G401 (cell line): ENCODE measurements at regions not wholly inside any gene's neighbourhood (a gene's known extent, or its start where the extent isn't known, plus 50 kb on each side); places are given as distances from the start of the nearest gene placed in this dataset.

Source experiments
- DNase-seq: peaks from one replicate; pipeline ENCODE4 v3.0.0-alpha.2; 2015; ENCODE audit warnings: low spot score
- in situ Hi-C: cut with HindIII; loops from 2 replicates; pipeline ENCODE4 v1.10.0; 2016; ENCODE audit warnings: low sequenced_read_pairs, mixed read lengths

DNA sequence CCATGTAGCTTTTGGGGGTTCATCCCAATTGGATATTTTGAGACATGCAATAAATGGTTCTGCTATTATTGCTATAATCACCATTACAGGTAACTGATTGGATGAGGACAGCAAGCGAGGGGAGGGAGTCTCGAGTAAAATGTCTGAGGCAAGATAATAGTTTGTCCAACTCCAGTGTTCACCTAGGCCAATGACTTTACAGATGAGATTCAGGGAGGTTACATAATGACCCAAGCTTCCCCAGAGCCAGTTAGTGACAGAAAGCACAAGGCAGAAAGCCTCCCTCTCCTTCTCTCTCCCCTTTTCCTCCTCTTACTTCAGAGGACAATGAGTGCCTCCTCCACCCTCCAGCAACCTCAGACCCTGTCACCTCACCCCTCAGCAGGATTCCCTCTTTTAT is 98.4 kb upstream of the GLS start:
- no peak for DNase-seq
- in situ Hi-C loops: no loop called here

DNA sequence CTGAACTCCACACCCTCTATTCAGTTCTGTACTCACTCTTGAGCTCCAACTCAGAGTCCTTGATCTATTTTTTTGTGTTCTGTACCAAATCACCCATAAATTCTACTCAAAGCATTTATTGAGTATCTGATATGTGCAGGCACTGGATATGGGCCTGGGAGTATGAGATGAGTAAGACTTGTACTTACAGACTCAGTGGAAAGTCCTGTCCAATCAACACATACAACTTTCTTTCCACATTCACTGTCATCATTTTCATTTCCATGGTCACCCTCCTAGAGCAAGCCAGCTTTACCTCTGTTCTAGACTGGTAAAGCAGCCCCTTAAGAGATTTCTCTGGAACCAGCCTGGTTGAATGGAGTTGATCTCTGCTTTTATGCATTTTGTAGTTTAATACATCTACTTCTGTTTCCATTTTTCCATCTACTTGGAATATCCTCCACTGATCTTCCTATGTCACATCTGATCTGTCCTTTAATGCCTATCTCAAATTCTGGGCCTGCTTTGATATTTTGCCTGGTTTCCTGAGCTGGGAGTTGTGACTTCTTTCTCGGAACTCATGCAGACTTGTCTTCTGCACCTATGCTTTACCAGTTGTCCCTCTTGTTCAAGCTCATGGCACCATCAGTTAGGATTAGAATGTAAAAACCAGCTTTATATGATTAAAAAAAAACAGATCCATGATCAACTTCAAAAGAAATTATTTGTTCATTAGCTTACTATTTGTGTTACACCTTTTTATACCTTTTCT is 96.9 kb upstream of the GLS start:
- in situ Hi-C loops: no loop called here
- DNase-seq: no peak

DNA sequence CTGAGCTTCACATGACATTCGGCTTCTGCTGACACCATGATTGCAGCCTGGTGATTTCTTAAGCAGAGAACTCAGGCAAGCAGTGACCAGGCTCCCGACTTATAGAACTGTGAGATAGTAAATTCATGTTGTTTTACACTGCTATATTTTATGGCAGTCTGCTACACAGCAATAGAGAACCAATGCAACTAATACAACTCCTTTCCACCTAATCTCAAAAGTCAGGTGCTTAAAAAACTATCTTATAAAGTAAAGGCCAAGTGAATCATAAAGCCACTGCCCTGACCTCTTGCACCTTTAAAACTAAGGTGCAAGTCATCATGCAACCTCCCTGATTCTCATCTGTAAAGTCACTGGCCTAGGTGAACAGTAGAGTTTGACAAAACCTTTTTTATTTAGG is 95.3 kb upstream of the GLS start:
- no peak for DNase-seq
- in situ Hi-C loops: no loop called here

DNA sequence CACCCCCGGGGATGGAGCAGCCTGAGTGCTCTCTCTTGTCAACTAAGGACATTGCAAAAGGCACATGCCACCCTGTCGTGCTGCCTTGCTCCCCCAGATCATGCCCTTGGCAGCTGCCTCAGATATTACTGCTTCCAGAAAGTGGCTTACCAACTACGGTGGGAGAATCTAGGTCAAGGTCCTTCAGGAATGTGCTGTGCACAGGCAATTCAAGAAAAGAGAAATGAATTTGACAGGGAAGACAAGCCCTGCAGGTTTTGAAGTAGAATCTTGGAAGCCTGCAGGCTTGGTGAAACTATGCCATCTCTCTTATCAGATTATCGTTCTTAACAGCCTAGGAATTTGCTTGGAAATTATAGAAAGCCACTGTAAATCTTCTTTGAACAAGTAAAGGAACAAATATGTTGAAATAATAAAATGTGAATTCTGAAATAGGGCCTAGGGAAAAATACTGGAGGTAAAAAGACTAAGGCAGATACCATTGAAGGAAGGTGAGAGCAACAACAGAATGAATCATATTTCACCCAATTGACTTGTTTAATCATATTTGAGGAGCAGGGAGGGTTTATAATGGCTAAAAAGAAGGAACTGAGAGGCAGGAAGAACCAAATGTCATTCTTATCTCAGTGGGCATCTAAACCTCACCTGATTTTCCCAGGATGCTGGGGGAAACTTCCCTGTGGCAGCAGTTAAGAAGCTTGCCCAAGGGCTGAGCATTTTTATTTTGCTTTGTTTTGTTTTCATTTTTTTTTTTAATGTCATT is 94.0 kb upstream of the GLS start:
- DNase-seq: peak; percentile 66
- in situ Hi-C loops: no loop called here

DNA sequence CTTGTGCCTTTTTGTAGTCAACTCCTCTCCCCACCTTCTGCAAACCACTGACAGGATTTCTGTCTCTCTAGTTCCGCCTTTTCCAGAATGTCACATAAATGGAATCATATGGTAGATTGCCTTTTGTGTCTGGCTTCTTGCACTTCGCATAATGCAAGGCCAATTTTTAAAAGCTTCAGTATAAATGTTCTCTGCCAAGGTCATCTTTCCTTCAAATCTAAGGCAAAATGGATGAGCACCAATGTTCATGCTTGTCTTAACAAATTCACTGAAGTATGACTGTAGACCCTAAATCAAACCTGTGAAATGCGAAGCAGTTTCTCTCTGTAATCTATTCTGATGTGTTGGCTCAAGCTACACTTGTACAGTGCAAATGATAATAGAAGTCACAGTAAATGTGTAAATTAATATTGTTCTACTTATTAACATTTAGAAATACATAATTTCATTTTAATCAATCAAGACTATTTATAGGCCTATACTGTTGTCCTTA is 92.8 kb upstream of the GLS start:
- in situ Hi-C loops: no loop called here
- DNase-seq: no peak

DNA sequence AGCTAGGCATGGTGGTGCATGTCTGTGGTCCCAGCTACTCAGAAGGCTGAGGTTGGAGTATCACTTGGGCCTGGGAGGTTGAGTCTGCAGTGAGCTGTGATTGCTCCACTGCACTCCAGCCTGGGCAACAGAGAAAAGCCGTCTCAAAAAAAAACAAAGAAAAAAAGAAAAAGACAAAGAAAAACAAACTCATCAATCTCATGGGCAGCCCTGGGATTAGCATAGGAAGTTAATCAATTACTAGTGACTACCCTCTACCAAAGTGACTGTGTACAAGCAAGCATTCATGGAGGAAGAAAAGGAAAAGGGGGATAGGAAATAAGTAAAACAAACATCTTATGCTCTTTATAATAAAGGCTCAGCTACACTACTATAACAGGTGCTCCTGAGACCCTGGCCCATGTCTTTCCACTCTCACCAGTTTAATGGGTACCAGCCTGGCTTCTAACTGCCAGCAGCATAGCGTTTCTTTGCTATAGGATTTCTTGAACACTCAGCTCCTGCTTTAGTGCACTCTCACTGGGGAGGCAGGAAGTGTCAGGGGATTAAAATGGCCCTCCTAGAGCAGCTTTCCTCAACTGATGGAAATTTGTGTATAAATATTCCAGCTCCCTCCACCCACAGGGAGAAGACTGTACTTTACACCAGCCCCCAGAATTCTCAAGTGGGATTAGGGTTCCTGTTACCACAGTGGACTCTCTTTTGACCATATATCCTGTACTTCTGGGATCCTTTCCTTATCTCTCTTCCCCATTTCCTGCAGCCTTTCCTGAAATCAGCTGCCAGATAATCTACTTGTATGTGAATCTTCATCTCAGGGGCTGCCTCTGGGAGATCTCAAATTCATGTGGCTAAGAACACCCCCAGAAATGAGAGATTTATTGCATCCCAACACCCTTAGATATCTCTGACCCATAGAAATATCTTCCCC is 91.3 kb upstream of the GLS start:
- DNase-seq: no peak
- in situ Hi-C loops: no loop called here

DNA sequence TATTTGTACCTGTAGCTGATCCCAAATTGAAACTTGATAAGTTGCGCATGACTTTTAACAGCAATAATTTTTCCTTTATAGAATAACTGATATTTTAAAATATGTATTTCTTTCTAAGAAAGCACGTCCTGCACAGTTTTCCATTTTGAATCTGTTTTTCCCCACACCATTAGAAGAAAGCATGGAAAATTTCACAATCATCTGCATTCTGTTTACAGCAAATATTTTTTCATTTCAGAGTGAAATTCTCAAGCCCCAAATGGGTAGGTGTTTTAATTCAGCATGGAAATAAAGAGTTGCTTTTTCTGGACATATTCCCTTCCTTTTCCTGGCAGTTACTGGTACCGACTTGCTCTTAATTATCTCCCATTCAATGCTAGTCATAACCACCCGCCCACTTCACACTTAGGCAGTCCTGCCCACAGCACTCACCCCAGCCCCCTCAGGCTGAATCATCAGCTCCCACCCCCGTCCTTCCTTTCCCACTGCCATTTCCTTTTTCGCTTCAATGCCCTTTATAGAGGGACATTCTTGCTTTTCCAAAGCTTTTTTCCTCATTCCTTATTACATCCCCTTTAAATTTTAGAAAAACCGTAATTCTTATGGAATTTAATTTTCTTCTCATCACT is 89.2 kb upstream of the GLS start:
- DNase-seq: no peak
- in situ Hi-C loops: no loop called here

DNA sequence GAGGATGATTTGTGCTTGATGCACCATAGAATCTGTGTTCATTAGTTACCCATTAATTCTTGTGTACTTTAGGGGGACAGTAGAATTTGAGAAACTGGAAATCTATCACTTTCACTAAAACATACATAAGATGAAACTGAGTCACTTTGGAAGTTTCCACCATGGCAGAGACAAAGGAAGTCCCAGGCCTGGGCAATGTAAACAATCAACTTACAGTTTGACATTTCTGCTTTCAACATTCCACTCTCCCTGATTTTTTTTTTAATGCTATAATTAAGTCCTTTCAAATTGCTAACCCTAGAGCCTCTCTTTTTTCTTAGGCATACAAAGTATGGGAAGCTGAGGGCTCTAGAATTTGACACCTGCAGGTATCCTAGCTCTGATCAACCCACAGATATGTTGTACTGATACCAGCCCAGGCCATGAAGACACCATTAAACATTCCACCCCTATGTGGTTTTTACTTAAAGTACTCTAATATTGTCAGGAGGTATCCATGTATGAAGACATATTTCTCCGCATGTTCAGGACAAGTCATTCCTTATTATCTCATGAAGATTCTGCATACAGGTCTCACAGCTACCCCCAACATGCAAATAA is 88.5 kb upstream of the GLS start:
- no peak for DNase-seq
- in situ Hi-C loops: no loop called here

DNA sequence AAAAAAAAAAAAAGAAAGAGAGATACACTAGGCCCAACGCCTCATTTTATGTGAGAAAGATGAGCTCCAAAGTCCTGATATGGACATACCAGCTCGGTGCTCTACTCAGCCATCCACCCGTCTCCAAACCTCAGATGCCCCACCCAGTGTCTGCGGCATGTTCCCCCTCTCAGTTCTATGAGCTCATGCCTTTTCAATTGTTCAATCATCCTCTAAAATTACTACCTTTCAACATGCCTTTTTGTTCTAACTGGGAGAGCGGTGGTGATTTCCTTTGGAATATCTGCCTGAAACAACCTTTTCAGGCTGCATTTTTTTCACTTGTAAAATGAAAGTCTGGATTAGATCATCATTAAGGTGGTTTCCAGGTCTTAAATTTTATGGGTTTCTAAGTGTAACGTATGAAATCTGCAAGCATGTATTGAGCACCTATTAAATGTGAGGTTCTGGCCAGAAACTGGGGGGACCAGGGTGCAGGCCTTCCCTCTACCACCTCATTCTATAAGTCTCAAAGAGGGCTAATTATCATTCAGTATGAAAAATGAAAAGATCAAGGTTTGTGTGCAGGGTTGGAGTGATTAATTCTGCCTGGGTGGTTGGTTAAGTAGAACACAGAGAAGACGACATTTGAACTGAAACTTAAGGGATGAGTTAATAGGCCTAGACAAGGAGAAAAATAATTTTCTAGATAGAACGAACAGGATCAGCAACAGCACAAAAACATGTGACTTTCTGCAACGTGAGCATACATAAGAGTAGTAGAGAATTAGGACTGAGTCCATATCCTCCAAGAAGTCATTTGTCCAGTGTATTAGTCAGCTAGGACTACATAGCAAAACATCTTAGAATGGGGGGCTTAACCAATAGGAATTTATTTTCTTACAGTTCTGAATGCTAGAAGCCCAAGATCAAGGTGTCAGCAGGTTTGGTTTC is 87.4 kb upstream of the GLS start:
- in situ Hi-C loops: no loop called here
- DNase-seq: no peak

DNA sequence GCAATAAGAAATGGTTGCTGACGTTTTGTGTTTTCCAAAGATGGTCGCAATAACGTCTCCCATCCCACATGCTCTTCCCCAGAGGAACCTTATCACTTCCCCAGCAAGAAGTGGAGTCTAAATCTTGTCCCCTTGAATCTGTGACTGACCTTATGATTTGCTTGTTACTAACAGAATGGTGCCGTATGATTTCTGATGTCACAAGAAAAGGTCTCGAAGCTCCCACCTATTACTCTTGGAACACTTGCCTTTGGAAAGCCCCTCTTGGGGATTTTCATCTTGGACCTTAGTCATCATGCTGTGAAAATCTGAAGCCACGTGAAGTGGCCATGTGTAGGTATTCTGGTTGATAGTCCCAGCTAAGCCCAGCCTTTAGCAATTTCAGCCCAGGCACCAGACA is 86.2 kb upstream of the GLS start:
- in situ Hi-C loops: no loop called here
- no peak for DNase-seq

DNA sequence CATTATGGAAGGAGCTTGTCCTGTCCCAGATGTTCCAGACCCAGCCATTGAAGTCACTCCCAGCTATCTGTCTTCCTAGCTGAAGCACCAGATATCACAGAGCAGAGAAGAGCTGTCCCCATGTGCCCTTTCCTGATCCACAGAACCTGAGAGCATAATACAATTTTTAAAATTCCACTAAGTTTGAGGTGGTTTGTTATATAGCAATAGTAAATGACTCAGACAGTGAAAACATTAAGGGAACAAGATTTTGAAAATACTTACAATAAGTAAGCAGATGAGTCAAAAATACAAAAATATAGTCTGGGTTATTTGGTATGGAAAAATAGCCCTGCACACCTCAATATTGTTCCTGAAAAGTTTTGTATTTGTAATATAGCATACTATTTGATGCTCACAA is 85.8 kb upstream of the GLS start:
- no peak for DNase-seq
- in situ Hi-C loops: no loop called here

DNA sequence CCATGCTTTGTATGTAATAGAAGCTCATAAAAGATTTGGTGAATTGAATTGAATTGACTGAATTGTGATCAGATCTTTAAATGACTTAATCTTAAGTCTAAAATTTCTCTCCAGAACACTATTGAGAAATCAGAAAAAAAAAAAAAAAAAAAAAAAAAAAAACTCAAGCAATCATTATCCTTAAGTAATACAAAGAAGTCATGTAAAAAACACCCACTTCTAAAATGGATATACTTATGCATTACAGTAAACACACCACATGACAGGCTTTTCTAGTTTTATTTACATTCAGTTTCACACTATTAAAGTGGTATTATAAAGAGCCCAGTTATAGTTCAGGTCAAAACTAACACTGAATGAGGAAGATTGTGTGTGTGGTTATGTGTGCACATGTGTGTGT is 84.9 kb upstream of the GLS start:
- in situ Hi-C loops: no loop called here

DNA sequence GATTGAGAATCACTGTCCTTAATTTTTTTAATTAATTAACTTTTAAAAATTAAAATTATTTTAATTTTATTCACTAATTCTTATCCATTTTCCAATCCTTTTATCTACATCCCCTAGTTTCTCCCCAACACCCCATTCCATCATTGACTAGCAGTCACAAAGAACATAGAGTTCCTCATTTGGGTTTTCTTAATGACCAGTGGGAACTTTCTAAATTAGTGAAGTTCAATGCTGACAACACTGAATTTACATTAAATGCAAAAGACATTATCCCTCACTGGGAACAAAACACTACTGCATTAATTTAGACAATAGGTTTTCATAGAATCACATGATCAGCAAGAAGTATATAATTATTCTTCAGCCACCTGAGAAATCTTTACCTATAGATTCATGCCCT is 80.6 kb upstream of the GLS start:
- in situ Hi-C loops: no loop called here
- no peak for DNase-seq

More for the DNA sequence above, 84.9 kb upstream of the GLS start:
- DNase-seq: no peak

DNA sequence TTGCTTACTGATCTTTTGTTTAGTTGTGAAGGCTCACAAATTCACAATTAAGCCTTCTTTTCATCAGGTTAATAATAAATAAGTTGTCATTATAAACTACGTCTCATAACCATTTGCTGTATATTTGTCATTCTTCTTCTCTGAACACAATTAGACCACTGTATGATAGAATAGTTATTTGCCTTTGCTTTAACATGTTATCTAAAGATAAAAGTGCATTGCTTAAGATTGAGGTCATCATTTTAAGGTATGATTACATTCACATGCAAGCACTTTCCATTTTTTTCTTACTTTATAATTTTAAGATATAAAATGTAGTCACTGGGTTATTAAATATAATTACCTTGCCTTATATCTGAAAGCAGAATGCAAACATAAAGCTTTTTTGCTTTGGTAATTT is 80.1 kb upstream of the GLS start:
- in situ Hi-C loops: no loop called here
- DNase-seq: no peak

DNA sequence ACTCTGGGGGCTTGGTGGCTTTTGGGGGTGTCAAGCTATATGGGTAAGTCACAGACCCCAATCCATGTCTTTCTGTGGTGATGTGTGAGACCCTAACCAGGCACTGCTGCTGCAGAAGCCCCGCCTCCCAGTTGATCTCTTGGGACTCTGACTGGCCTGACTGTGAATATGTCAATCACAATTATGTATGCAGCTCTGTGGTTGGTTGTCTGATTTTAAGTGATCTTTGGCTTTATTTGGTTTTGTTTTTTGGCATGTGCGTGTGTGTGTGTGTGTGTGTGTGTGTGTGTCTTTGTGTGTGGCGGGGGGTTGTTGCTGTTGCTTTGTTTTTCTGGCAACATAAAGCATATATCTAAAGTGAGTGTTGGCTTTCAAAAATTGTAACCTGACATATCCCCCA is 78.5 kb upstream of the GLS start:
- no peak for DNase-seq

DNA sequence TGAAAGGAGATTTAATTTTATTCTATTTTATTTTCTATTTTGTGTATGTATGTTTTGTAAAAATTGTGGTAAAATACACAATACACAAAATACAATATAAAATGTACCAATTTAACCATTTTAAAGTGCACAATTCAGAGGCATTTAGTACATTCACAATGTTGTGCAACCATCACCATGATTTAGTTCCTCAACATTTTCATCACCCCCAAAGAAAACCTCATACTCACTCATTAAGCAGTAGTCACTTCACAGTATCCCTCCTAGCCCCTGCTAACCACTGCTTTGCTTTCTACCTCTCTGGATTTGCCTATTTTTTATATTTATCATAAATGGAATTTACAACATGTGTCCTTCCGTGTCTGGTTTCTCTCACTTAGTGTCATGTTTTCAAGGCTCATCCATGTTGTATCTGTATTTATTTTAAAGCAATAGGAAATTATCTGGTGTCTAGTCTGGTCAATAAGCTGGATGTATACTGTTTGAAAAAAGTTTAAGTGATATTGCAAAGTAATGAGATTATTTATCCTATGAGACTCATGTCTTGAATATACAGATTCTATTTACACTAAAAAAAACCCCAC is 77.9 kb upstream of the GLS start:
- in situ Hi-C loops: no loop called here

More for the DNA sequence above, 78.5 kb upstream of the GLS start:
- in situ Hi-C loops: no loop called here

DNA sequence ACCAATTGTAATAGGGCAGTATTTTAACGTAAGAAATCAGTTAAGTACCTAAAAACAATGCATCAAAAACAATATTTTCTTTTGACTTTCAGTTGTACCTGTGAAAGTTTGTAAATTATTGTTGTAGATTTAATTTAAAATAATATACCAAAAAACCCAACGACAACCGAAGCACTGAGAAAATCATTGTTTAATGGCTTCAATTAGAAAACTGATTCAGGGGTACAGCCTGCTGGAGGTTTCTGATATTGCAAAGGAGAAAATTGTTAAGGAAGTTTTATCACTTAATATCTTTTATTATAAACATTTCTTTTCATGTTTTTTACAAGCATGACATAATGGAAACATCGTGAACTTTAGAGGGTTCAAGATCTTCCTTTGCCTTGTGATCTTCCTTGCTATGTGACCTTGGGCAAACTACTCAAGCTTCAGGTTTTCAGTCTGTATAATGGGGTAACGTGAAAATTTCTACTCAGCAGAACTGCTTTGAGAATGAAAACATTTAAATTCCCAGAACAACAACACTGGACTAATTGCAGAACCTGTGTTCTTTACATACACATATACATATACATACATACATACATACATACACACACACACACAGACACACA is 76.3 kb upstream of the GLS start:
- in situ Hi-C loops: no loop called here
- DNase-seq: peak; percentile 55

More for the DNA sequence above, 77.9 kb upstream of the GLS start:
- no peak for DNase-seq
